Neutrophil (primary cell): ENCODE measurements at regions not wholly inside any gene's neighbourhood (a gene's known extent, or its start where the extent isn't known, plus 50 kb on each side); places are given as distances from the start of the nearest gene placed in this dataset.

ENCODE experiments used
- H3K27ac ChIP-seq: fragments of 200-600 bp; sonication (generic); 2 replicates; pipeline ENCODE4 v1.5.1; 2016; ENCODE audit warnings: mild to moderate bottlenecking, moderate library complexity
- H3K27me3 ChIP-seq: fragments of 200-600 bp; sonication (generic); 2 replicates; pipeline ENCODE4 v1.6.0; 2016; ENCODE audit warnings: mild to moderate bottlenecking
- H3K36me3 ChIP-seq: fragments of 200-600 bp; sonication (generic); 2 replicates; pipeline ENCODE4 v1.5.1; 2017
- H3K4me1 ChIP-seq, 2 experiments: fragments of 200-600 bp in 1 of 2; sonication (generic) in 1 of 2; 1 replicate in 1 of 2; 2 replicates in 1 of 2; pipeline versions ENCODE4 v1.5.1 to v1.6.1; 2013 to 2016; ENCODE audit warnings: low read depth in 1 of 2, low read length in 1 of 2, mild to moderate bottlenecking in 1 of 2, moderate library complexity in 1 of 2; ENCODE audit not compliant: control insufficient read depth in 1 of 2, insufficient read depth in 1 of 2
- H3K4me3 ChIP-seq, 2 experiments: fragments of 200-600 bp in 1 of 2; sonication (generic) in 1 of 2; 1 replicate in 1 of 2; 2 replicates in 1 of 2; pipeline ENCODE4 v1.5.1; 2013 to 2016; ENCODE audit warnings: low read depth in 1 of 2, low read length in 1 of 2, mild to moderate bottlenecking in 1 of 2, moderate library complexity in 1 of 2
- H3K9me3 ChIP-seq: fragments of 200-600 bp; sonication (generic); 2 replicates; pipeline ENCODE4 v1.5.1; 2016
- TF ChIP-seq, protein P1 (sequence below): fragments of 200-600 bp; sonication (generic); IDR thresholded peaks from 2 replicates; pipeline ENCODE4 v1.5.1; 2016; ENCODE audit warnings: antibody characterized with exemption

DNA sequence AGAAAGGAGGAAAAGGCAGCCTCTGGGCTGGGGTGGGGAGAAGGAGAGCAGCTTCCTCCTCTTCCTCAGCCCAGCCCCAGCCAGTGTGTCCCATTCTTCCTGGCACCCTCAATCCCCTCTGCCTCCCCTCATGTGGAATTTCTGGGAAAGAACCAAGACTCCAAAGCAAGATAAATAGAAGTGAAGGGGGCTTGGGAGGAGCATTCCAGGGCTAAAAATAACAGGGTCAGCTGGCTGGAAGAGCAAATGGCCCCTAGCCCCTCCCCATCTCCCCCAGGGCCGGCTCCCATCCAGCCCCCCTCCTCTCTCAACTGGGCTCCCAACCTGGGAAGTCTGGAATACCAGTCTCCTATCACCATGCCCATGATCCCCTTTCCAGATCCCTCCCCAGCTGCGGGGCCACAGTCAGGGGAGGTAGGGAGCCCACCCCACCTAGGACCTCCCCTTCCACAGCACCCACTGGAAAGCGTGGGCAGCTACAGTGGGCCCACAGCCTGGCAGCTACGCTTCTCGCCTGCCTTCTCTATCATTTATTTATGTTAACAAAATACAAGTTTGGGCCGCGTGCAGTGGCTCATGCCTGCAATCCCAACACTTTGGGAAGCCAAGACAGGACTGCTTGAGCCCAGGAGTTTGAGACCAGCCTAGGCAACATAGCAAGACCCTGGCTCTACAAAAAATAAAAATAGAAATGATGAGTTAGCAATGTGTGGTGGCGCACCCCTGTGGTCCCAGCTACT is 88.3 kb downstream of the IRF2BPL start:
- H3K4me3 ChIP-seq, result no peak overlapping the region
- H3K36me3 ChIP-seq, result no peaks in the 10 kb centered on the region
- TF ChIP-seq, protein P1, sequence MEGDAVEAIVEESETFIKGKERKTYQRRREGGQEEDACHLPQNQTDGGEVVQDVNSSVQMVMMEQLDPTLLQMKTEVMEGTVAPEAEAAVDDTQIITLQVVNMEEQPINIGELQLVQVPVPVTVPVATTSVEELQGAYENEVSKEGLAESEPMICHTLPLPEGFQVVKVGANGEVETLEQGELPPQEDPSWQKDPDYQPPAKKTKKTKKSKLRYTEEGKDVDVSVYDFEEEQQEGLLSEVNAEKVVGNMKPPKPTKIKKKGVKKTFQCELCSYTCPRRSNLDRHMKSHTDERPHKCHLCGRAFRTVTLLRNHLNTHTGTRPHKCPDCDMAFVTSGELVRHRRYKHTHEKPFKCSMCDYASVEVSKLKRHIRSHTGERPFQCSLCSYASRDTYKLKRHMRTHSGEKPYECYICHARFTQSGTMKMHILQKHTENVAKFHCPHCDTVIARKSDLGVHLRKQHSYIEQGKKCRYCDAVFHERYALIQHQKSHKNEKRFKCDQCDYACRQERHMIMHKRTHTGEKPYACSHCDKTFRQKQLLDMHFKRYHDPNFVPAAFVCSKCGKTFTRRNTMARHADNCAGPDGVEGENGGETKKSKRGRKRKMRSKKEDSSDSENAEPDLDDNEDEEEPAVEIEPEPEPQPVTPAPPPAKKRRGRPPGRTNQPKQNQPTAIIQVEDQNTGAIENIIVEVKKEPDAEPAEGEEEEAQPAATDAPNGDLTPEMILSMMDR, result no peak
- no peaks in the 10 kb centered on the region for H3K27me3 ChIP-seq
- H3K4me1 ChIP-seq, result no peaks in the 10 kb centered on the region
- no peaks in the 10 kb centered on the region for H3K9me3 ChIP-seq
- no peak overlapping the region for H3K27ac ChIP-seq

DNA sequence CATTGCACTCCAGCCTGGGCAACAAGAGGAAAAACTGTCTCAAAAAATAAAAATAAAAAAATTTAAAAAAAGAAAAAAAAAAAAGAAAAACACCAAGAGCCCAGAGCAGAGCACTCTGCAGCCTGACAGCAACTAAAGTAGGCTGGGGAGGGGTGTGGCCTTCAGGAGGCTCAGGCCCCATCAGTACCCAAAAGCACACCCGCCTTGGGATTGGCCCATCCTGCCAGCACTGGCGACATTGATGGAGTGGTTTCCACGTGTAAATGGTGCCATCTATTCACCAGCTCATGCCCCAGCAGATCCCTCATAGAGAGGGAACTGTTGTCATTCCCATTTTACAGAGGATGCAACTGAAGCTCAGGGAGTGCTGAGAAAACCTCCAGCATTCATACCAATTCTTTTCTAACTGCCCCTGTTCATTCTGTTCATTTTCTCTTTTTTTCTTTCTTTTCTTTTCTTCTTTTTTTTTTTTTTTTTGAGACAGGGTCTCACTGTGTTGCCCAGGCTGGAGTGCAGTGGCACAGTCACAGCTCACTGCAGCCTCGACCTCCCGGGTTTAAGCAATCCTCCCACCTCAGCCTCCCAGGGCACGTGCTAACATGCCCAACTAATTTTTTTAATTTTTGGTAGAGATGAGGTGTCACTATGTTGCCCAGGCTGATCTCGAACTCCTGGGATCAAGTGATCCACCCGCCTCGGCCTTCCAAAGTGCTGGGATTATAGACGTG is 89.3 kb downstream of the IRF2BPL start:
- TF ChIP-seq, protein P1, result no peak
- Histone ChIP-seq H3K4me3 (no peak overlapping the region), H3K9me3 (no peaks in the 10 kb centered on the region), H3K27me3 (no peaks in the 10 kb centered on the region), H3K36me3 (no peaks in the 10 kb centered on the region), H3K27ac (no peak overlapping the region), H3K4me1 (no peaks in the 10 kb centered on the region)

DNA sequence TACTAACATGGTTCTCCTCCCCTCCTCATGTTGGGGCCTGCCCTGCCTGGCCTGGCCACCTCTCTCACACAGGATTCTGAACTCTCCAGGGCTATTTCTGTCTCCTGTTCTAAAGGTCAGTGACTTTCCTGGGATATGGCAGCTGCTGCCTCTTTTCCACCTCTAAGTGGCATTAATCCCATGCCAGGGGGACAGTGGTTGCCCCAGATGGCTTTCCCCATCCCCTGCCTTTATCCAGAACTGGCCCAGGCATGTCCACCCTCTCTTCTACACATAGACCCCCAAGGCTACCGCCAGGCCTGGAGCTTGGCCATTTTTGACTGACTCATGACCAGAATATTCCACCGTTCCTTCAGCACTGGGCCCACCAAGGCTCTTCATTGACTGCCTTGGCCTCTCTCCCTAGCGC is 90.4 kb downstream of the IRF2BPL start:
- Histone ChIP-seq H3K4me3 (no peak overlapping the region), H3K27me3 (no peaks in the 10 kb centered on the region), H3K4me1 (no peaks in the 10 kb centered on the region), H3K27ac (no peak overlapping the region), H3K36me3 (no peaks in the 10 kb centered on the region), H3K9me3 (no peaks in the 10 kb centered on the region)
- TF ChIP-seq, protein P1, result no peak

DNA sequence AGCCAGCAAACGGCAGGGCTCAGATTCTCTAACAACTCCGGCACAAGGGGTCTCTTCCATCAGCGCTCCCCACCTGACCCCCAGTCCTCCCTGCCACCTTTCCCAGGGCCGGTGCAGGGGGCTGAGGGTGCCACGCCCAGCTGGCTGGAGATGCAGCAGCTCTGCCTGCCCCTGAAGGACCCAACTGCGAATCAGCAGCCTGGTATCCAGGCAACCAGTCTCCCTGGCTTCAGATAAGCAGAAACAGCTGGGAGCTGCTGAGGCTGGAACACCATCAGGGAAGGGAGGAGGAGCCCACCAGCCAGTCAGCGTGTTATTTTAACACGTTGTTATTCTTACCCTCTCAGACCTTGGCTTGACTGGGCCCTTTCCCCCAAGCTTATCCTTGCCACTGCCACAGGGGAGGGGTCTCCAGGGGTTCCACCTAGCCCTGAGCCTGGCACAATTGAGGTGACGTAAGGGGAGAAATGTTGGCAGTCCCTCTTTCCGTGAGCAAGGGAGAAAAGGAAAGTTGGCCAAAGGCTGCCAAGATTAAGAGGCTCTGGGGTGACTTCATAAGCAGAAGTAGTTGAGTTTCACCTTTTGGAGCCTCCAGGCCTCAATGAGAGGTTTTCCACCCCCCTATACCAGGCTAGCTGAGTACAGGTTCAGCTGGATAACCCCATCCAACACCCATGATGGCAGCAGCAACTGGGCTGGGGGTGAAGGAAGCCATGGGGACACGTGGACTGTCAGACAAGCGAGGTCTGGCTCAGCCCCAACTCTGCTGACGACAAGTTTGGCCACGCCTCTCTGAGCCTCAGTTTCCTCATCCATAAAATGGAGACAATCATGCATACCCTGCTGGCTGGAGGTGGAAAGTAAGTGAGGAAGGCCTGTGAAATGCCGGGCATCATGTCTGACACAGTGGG is 91.1 kb downstream of the IRF2BPL start:
- no peak overlapping the region for H3K4me3 ChIP-seq
- no peaks in the 10 kb centered on the region for H3K36me3 ChIP-seq
- no peaks in the 10 kb centered on the region for H3K4me1 ChIP-seq
- TF ChIP-seq, protein P1, result no peak
- H3K27ac ChIP-seq, result no peak overlapping the region
- no peaks in the 10 kb centered on the region for H3K27me3 ChIP-seq
- H3K9me3 ChIP-seq, result no peaks in the 10 kb centered on the region

DNA sequence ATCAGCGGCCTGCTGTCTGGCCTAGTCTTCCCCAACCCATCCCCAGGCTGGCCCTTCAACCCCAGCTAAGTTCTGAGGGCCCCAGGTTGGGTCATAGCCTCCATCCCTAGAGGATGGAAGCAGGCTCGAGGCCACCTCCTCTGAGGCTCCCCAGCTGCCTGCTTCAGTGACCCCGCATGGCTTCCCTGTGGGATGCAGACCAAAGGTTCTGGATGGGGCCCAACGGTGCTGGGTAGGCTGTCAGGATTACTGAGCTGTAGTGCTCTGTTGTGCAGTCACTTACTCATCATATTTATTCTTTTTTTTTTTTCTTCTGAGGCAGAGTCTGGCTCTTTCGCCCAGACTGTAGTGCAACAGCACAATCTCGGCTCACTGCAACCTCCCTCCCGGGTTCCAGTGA is 92.0 kb downstream of the IRF2BPL start:
- H3K4me3 ChIP-seq, result no peak overlapping the region
- H3K9me3 ChIP-seq, result no peaks in the 10 kb centered on the region
- H3K27me3 ChIP-seq, result no peaks in the 10 kb centered on the region
- H3K36me3 ChIP-seq, result no peaks in the 10 kb centered on the region
- no peak overlapping the region for H3K27ac ChIP-seq
- H3K4me1 ChIP-seq, result peaks cover 5 to 7% of the 10 kb centered on the region in 2 experiments
- TF ChIP-seq, protein P1, result no peak
